ENCODE measurements at regions not wholly inside any gene's neighbourhood (a gene's known extent, or its start where the extent isn't known, plus 50 kb on each side); places are given as distances from the start of the nearest gene placed in this dataset.

DNA sequence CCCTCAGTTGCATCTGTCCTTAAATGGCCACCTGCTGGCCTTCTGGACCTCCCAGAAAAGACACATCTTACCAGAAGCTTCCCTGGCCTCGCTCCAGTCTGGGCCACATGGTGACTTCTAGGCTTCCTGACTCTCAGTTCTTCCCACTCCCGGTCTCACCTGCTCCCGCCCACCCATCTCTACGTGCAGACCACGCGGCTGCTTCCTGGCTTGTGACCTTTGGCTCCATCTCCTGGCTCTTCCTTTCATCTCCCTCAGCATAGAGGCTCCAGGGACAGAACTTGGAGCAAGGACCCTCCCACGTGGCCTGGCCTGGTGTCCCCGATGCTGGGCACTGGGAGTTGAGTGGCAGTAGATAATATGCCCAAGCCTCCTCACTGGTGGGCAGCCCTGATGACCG is 124.9 kb upstream of the IRF2BP2 start (continued):
- TF ChIP-seq, protein P1, sequence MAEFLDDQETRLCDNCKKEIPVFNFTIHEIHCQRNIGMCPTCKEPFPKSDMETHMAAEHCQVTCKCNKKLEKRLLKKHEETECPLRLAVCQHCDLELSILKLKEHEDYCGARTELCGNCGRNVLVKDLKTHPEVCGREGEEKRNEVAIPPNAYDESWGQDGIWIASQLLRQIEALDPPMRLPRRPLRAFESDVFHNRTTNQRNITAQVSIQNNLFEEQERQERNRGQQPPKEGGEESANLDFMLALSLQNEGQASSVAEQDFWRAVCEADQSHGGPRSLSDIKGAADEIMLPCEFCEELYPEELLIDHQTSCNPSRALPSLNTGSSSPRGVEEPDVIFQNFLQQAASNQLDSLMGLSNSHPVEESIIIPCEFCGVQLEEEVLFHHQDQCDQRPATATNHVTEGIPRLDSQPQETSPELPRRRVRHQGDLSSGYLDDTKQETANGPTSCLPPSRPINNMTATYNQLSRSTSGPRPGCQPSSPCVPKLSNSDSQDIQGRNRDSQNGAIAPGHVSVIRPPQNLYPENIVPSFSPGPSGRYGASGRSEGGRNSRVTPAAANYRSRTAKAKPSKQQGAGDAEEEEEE (CRISPR knock-in tag; IDR thresholded peaks at IDR 0.05; ENCODE audit: borderline replicate concordance): no peak
- TF ChIP-seq NRL (CRISPR knock-in tag; IDR thresholded peaks at IDR 0.05; ENCODE audit: borderline replicate concordance) (peak; percentile 76), ZFP82 (CRISPR knock-in tag; IDR thresholded peaks at IDR 0.05; ENCODE audit: borderline replicate concordance) (peak; percentile 92; the same call in 1 of the 2 replicates), PCBP1 (IDR thresholded peaks at IDR 0.05; ENCODE audit: borderline replicate concordance, low read depth, low read length) (no peak), AKAP8 (CRISPR knock-in tag; IDR thresholded peaks at IDR 0.05) (no peak), POLR2AphosphoS2 (IDR thresholded peaks at IDR 0.05; ENCODE audit: low read depth, low read length) (no peak), RELA (CRISPR knock-in tag; IDR thresholded peaks at IDR 0.05) (no peak), RAD51 (IDR thresholded peaks at IDR 0.05; ENCODE audit: borderline replicate concordance) (no peak), ZNF788 (CRISPR knock-in tag; IDR thresholded peaks at IDR 0.05; ENCODE audit: borderline replicate concordance) (peak; percentile 48; the same call in 1 of the 2 replicates), ZFP36L2 (CRISPR knock-in tag; IDR thresholded peaks at IDR 0.05) (no peak), ZNF616 (CRISPR knock-in tag; IDR thresholded peaks at IDR 0.05; ENCODE audit: low read depth) (peak; percentile 95; the same call in 1 of the 2 replicates), ZNF891 (CRISPR knock-in tag; IDR thresholded peaks at IDR 0.05) (peak; percentile 97), GATA4 (IDR thresholded peaks at IDR 0.05; ENCODE audit: borderline replicate concordance, low read depth) (no peak), ZKSCAN1 (IDR thresholded peaks at IDR 0.05; ENCODE audit: low read length) (no peak), GATAD1 (CRISPR knock-in tag; IDR thresholded peaks at IDR 0.05) (peak; percentile 60; the same call in 1 of the 2 replicates), ZNF234 (CRISPR knock-in tag; conservative IDR thresholded peaks at IDR 0.05) (no peak), ARNTL (CRISPR knock-in tag; IDR thresholded peaks at IDR 0.05) (peak; percentile 84), STAG1 (CRISPR knock-in tag; IDR thresholded peaks at IDR 0.05) (peak; percentile 82), ZMYM3 (CRISPR knock-in tag; IDR thresholded peaks at IDR 0.05) (0 out of 2 replicates have a peak, but pooled peaks have one; percentile 32), SMYD3 (CRISPR knock-in tag; IDR thresholded peaks at IDR 0.05) (peak; percentile 91; the same call in 1 of the 2 replicates), ZNF773 (CRISPR knock-in tag; IDR thresholded peaks at IDR 0.05; ENCODE audit: borderline replicate concordance) (peak; percentile 88; the same call in 1 of the 2 replicates), CHCHD3 (CRISPR knock-in tag; IDR thresholded peaks at IDR 0.05) (no peak)
- TF ChIP-seq, protein P2, sequence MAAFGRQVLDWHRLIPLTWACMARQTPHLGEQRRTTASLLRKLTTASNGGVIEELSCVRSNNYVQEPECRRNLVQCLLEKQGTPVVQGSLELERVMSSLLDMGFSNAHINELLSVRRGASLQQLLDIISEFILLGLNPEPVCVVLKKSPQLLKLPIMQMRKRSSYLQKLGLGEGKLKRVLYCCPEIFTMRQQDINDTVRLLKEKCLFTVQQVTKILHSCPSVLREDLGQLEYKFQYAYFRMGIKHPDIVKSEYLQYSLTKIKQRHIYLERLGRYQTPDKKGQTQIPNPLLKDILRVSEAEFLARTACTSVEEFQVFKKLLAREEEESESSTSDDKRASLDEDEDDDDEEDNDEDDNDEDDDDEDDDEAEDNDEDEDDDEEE (CRISPR knock-in tag; IDR thresholded peaks at IDR 0.05): peak; percentile 59
- TF ChIP-seq, protein P3, sequence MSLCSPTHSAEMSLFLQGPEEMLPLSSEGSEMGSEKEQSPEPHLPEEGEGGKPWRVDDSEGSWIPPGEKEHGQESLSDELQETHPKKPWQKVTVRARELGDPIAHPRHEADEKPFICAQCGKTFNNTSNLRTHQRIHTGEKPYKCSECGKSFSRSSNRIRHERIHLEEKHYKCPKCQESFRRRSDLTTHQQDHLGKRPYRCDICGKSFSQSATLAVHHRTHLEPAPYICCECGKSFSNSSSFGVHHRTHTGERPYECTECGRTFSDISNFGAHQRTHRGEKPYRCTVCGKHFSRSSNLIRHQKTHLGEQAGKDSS (CRISPR knock-in tag; IDR thresholded peaks at IDR 0.05; ENCODE audit: borderline replicate concordance, low read depth): peak; percentile 92; the same call in 1 of the 2 replicates
- TF ChIP-seq, protein P4, sequence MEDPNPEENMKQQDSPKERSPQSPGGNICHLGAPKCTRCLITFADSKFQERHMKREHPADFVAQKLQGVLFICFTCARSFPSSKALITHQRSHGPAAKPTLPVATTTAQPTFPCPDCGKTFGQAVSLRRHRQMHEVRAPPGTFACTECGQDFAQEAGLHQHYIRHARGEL (CRISPR knock-in tag; IDR thresholded peaks at IDR 0.05): no peak
- TF ChIP-seq, protein P5, sequence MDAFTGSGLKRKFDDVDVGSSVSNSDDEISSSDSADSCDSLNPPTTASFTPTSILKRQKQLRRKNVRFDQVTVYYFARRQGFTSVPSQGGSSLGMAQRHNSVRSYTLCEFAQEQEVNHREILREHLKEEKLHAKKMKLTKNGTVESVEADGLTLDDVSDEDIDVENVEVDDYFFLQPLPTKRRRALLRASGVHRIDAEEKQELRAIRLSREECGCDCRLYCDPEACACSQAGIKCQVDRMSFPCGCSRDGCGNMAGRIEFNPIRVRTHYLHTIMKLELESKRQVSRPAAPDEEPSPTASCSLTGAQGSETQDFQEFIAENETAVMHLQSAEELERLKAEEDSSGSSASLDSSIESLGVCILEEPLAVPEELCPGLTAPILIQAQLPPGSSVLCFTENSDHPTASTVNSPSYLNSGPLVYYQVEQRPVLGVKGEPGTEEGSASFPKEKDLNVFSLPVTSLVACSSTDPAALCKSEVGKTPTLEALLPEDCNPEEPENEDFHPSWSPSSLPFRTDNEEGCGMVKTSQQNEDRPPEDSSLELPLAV (CRISPR knock-in tag; conservative IDR thresholded peaks at IDR 0.05; ENCODE audit: low read depth): no peak
